ENCODE measurements at regions not wholly inside any gene's neighbourhood (a gene's known extent, or its start where the extent isn't known, plus 50 kb on each side); places are given as distances from the start of the nearest gene placed in this dataset.
"Not testable (repeated sequence)": the region's sequence is repeated elsewhere in the genome, so short reads cannot be mapped to it uniquely, and the experiment has no call there.

DNA sequence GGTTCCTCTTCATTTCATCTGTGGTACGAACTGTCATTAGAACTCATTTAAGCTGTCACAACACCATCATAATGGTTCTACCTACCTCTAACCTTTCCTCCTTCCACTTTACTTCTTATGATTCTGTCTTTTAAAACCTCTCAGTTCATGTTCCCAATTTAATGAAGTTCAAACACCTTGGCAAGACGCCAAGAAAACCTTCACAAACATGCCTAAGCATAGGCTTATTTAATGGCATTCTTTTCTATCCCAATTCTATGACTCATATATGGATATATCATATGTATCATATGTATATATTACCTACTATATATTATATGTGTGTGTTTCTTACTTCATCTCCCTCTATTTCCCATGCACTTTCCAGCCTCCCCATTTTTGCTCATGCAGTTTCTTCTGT lies 283.4 kb upstream of the TBX18 start:
- TF ChIP-seq, protein P1, sequence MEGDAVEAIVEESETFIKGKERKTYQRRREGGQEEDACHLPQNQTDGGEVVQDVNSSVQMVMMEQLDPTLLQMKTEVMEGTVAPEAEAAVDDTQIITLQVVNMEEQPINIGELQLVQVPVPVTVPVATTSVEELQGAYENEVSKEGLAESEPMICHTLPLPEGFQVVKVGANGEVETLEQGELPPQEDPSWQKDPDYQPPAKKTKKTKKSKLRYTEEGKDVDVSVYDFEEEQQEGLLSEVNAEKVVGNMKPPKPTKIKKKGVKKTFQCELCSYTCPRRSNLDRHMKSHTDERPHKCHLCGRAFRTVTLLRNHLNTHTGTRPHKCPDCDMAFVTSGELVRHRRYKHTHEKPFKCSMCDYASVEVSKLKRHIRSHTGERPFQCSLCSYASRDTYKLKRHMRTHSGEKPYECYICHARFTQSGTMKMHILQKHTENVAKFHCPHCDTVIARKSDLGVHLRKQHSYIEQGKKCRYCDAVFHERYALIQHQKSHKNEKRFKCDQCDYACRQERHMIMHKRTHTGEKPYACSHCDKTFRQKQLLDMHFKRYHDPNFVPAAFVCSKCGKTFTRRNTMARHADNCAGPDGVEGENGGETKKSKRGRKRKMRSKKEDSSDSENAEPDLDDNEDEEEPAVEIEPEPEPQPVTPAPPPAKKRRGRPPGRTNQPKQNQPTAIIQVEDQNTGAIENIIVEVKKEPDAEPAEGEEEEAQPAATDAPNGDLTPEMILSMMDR (IDR thresholded peaks at IDR 0.05; ENCODE audit: unreplicated experiment in 3 of 3): no peak
- H3K36me3 Mint-ChIP-seq (ENCODE audit: low read depth): no peaks in the 10 kb centered on the region

DNA sequence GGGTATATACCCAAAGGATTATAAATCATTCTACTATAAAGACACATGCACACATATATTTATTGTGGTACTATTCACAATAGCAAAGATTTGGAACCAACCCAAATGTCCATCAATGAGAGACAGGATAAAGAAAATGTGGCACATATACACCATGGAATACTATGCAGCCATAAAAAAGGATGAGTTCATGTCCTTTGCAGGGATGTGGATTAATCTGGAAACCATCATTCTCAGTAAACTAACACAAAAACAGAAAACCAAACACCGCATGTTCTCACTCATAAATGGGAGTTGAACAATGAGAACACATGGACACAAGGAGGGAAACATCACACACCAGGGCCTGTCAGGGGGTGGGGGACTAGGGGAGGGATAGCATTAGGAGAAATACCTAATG lies 281.4 kb upstream of the TBX18 start:
- H3K4me1 Mint-ChIP-seq; H3K27me3 Mint-ChIP-seq (ENCODE audit: low read depth); H3K9me3 Mint-ChIP-seq; H3K36me3 Mint-ChIP-seq (ENCODE audit: low read depth); H3K4me3 Mint-ChIP-seq; H3K27ac Mint-ChIP-seq: not testable (repeated sequence)

More for the DNA sequence above, 283.4 kb upstream of the TBX18 start:
- H3K4me1 Mint-ChIP-seq: no peaks in the 10 kb centered on the region
- no peaks in the 10 kb centered on the region for H3K27me3 Mint-ChIP-seq (ENCODE audit: low read depth)
- H3K4me3 Mint-ChIP-seq: no peak overlapping the region
- no peak overlapping the region for H3K27ac Mint-ChIP-seq
- no peaks in the 10 kb centered on the region for H3K9me3 Mint-ChIP-seq

DNA sequence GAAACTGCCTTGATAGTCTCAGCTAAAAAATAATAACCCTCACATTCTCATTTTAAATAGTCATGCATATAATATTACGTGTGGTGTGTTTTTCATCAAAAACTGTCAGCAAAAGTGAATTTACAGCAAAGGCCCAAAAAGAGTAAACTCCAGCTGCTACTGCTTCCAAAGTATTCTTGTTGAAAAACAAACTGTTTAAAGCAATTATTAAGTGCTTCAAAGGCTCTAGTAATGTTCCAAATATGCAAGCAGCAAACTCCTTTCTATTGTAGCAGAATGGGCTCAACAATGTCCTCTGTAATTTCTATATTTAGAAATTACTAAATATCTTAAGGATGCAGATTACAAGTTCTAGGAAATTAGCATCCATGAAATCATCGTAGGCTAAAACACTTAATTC lies 280.0 kb upstream of the TBX18 start:
- Mint-ChIP-seq H3K27ac (no peak overlapping the region), H3K36me3 (ENCODE audit: low read depth) (no peaks in the 10 kb centered on the region), H3K4me3 (no peak overlapping the region), H3K4me1 (no peaks in the 10 kb centered on the region), H3K27me3 (ENCODE audit: low read depth) (no peaks in the 10 kb centered on the region), H3K9me3 (no peaks in the 10 kb centered on the region)
- TF ChIP-seq, protein P1 (IDR thresholded peaks at IDR 0.05; ENCODE audit: unreplicated experiment in 3 of 3): no peak

DNA sequence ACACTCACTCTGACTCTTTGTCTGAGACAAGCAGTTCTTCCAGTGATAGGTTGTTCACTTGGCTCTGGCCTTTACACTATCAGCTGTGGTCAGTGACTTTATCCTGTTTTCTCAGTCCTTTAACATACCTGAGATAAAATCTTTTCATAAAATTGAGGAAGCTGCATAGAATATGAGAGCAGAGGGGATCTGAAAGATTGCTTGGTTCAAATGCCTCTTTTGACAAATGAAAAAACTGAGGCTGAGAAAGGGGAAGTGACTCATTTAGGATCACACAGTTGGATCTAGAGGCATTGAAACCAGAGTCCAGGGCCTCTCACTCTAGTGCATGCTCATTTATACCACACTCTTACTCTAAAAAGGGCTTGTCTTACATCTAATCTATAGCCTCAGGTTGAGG lies 277.0 kb upstream of the TBX18 start:
- Mint-ChIP-seq H3K4me1 (no peaks in the 10 kb centered on the region), H3K36me3 (ENCODE audit: low read depth) (no peaks in the 10 kb centered on the region), H3K27ac (no peak overlapping the region), H3K9me3 (peaks cover 2% of the 10 kb centered on the region), H3K4me3 (no peak overlapping the region), H3K27me3 (ENCODE audit: low read depth) (peaks cover 4% of the 10 kb centered on the region)
- TF ChIP-seq, protein P1 (IDR thresholded peaks at IDR 0.05; ENCODE audit: unreplicated experiment in 3 of 3): no peak

DNA sequence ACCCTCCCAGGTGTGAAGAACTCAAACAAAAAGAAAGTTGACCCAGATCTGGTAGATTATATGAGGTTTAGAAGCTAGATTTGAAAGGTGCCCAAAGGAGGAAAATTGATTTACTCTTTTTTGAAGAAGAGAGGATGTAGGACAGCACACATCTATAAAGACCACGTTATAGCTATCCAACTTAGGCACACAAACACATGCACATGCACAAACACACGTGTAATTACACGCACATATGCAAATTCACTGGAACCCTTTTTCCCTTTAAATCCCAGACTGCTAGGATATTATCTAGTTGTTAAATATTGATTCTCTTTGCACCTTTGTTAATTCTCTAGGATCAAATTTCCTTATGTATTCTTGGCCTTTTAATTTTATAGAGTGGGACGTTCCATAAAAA lies 272.8 kb upstream of the TBX18 start:
- Mint-ChIP-seq H3K27ac (no peak overlapping the region), H3K4me1 (no peaks in the 10 kb centered on the region), H3K36me3 (ENCODE audit: low read depth) (no peaks in the 10 kb centered on the region), H3K27me3 (ENCODE audit: low read depth) (peaks cover 10% of the 10 kb centered on the region), H3K4me3 (no peak overlapping the region), H3K9me3 (peaks cover 21% of the 10 kb centered on the region)
- TF ChIP-seq, protein P1 (IDR thresholded peaks at IDR 0.05; ENCODE audit: unreplicated experiment in 3 of 3): no peak

DNA sequence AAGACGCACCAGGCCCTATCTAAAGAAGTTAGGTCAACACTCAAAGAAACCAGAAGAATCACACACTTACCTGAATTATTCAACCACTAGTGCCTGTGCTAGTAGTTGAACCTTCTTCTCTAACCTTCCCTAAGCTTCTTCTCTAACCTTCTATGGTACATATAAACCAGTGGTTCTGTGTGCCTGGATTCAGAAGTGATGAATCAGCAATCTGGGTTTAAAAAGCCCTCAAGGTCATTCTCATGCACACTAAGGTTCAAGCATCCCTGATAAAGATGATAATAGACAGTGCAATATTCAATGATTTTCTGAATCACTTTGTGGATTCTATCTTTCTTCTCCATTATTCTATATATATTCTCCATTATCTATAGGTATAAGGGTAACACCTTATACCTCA lies 271.4 kb upstream of the TBX18 start:
- no peak overlapping the region for H3K27ac Mint-ChIP-seq
- TF ChIP-seq, protein P1 (IDR thresholded peaks at IDR 0.05; ENCODE audit: unreplicated experiment in 3 of 3): no peak
- peaks cover 21% of the 10 kb centered on the region for H3K9me3 Mint-ChIP-seq
- H3K4me1 Mint-ChIP-seq: no peaks in the 10 kb centered on the region
- H3K27me3 Mint-ChIP-seq (ENCODE audit: low read depth): peaks cover 10% of the 10 kb centered on the region
- H3K4me3 Mint-ChIP-seq: no peak overlapping the region
- H3K36me3 Mint-ChIP-seq (ENCODE audit: low read depth): no peaks in the 10 kb centered on the region

Data from nephron (organoid).